SK-MEL-5 (cell line): ENCODE measurements at regions not wholly inside any gene's neighbourhood (a gene's known extent, or its start where the extent isn't known, plus 50 kb on each side); places are given as distances from the start of the nearest gene placed in this dataset.

ENCODE experiments used
- DNase-seq: peaks from one replicate; pipeline ENCODE4 v3.0.0-alpha.2; 2016; ENCODE audit warnings: low read depth, low spot score
- in situ Hi-C: cut with HindIII; loops from 2 replicates; pipeline ENCODE4 v1.10.0; 2016; ENCODE audit warnings: low sequenced_read_pairs, high pct_unique_total_duplicates, low pct_unique_long_range_greater_than_20kb

GRCh38 chrX:107576841-107577240, 51.5 kb upstream of the PRPS1 start:
- no peak for DNase-seq
- in situ Hi-C loops: no loop called here

DNA sequence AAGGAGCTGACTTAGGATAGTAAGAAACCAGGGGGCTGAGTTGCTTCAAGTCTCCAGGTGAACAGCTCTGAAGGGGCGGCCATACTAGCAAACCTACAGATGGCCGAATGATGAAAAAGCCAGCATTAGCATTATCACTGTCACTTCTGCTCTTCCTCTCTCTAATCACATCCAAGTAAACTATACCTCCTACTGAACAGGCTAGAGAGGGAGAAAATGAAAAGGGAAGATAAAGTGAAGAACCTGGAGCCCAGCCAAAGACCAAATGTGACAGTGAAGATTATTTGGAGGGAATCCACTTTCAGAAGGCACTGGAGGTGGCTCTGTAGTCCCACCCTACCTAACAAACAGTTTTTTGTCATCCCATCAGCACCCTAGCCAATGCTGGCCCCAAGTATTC, 50.4 kb upstream of the PRPS1 start:
- no peak for DNase-seq
- in situ Hi-C loops: no loop called here
